HS-27A (cell line): ENCODE measurements at regions not wholly inside any gene's neighbourhood (a gene's known extent, or its start where the extent isn't known, plus 50 kb on each side); places are given as distances from the start of the nearest gene placed in this dataset.

Experiments used
- DNase-seq: peaks from one replicate; pipeline ENCODE4 v3.0.0-alpha.2; 2012; ENCODE audit warnings: low read depth, missing footprints

DNA sequence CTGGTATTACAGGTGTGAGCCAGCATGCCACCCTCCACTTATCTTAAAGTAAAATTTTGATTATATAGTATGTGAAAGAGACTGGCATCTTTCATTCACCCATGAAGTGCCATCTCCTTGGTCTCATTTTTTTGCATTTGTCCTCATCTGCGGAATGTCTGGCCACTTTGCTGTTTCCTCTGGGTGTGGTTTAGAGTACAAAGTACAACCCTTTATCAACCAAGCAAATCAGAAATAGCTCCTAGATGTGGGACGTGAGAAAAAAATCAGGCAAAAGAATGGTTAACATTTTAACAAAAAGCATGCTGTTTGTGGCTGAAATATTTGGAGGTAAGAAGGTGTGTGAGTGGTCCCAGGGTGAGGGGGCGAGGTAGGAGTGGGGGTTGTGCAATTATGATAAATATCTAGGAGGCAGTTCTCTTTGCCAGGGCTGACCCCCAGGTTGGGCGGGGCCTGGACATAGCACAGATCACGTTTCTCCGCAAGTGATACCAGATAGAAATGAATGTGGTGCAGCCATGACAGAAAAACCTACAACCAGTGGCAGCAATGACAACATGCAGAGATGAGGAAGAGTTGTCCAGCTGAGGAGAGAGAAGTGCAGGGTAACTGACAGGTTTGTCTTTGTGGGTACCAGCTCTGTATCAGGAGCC is 115.8 kb upstream of the SERTAD2 start:
- no peak for DNase-seq

GRCh38 chr2:64770137-64770780 is 116.5 kb upstream of the SERTAD2 start:
- DNase-seq, result no peak

DNA sequence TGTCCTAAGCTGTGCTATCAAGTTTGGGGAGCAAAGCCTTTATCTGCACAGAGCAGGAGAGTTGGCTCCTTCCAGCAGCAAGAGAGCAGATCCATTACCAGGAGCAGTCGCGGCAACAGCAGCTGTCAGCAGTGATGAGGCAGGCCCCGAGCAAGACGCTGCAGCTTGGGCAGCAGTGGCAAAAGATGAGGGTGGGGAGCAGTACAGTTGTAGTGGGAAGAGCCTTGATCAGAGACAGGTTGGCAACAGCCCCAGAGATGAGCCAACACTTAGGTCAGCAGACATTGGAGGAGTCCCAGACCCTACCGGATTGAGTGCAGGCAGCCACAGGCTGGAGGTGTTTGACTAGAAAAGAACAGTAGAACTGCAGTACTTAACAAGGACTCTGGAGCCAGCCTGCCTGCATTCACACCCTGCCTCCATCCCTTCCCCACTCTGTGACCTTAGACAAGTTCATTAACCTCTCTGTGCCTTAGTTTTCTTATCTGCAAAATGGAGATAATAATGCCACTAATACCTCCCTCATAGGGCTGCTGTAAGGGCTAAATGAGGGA is 117.1 kb upstream of the SERTAD2 start:
- DNase-seq, result no peak

- no peak for DNase-seq
Observed at GRCh38 chr2:64771737-64772136, 118.0 kb upstream of the SERTAD2 start.

GRCh38 chr2:64773461-64774118 is 119.9 kb upstream of the SERTAD2 start:
- DNase-seq, result no peak

GRCh38 chr2:64777841-64778240 is 124.1 kb upstream of the SERTAD2 start:
- no peak for DNase-seq

GRCh38 chr2:64779117-64779690 is 125.5 kb upstream of the SERTAD2 start:
- peak; percentile 84 for DNase-seq

DNA sequence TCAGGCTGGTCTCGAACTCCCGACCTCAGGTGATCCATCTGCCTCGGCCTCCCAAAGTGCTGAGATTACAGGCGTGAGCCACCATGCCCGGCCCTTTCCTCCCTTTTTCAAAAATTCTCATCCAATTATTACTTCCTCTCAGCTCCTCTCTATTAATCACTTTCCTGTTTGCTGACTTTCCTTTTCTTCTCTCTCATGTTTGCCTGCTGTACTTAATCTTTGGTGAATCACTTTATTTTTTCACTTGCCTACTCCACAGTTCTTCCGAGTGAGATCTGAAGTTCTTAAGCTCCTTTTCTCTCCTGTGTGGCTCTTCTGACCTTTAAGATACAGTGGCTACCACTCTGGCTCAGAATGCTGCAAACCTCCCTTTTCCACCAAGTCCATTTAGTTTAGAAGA is 126.3 kb upstream of the SERTAD2 start:
- no peak for DNase-seq

DNA sequence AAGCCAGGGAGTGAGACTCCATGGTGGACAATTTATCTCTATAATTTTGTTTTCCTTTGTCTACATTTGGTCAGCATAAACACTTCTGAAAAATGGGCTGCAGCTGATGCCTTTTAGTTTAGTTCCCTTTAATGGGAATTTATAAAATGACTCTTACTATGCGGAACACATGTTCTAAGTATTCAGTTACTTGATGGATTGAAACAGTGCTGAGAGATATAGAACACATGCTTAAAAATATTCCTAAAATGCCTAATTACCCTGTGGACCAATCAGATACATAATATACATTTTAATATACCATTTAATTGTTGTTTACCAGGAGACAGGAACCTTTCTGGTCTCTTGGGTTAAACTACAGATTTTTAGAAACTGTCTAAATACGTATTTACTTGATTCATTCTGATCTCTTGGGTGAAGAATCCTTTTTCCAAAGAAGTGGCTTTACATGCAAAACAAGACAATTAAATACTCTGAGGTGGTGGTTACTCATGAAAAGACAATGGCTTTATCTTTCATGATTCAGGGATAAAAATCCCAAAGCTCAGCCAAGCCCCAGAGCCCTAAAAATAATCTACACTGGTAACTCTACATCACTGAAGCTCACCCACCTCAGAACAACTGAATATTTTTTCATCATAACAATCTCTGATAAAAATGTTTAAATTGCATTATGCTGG is 128.1 kb upstream of the SERTAD2 start:
- DNase-seq, result no peak

DNA sequence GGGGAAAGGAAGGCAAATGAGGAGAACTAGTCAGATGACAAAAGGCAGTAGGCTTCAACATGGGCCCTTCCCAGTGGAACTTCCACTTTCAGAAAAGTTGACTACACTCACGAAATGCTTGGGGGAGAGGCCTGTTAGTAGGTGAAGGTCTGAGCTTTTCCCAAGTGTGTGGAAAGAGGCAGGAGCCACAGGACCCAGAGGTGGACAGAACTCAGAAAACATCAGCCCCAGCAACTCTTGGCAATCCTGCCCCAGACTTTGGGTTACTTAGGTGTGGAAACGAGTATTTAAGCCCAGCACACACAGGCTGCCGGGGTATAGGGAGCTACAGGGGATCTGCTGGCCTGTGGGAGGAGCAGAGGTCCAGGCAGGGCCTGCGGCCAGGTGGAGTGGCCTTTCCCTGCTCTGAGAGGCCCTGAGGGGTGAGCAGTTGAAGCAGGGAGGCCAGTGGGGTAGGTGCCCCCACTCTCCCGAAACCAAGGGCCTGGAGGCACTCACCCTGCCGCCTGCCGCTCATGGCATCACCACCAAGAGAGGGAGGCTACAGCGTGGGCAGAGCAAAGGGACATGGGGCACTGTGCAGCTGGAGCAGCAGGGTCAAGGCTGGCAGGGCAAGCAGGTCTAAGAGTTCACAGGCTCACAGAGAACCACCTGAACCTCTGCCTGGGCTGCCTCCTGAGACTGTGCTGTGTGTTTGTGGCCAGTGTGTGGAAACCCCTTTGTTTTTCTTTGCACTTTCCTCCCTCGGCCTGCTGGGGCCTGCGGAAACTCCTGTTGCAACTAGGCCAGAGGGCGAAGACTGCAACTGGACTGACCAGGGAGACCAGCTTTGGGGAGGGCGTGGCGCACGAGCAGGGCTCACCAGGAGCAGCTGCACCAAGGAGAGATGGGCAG is 130.7 kb upstream of the SERTAD2 start:
- DNase-seq, result no peak

GRCh38 chr2:64785245-64785644 is 131.5 kb upstream of the SERTAD2 start:
- DNase-seq, result no peak

DNA sequence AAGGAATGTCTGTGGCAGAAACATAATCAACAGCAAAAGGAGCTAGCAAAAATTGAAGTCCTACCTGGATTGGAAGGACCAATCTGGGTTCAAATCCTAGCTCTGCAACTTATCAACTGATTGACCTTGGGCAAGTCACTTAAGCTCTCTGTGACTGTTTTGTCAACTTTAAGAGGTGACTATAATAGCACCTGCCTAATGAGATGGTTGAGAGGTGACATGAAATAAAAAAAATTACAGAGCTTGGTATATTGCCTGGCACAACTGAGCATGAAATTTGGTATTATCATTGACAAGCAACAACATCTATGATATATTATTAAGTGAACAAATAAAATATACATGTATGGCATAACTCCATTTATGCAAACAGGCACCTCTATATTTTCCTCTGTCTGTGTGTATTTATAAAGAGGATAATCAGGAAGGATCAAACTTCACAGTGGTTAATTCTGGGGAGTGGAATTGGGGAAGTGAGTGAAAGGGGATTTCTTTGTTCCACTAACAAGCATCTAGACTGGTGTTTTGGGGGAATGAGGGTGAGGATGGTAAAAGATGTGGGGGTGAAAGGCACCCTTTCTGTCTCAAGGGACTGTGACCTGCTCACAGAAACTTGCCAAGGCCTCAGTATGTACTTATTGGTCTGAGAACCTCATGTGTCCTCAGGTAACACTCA is 132.8 kb upstream of the SERTAD2 start:
- DNase-seq, result no peak

DNA sequence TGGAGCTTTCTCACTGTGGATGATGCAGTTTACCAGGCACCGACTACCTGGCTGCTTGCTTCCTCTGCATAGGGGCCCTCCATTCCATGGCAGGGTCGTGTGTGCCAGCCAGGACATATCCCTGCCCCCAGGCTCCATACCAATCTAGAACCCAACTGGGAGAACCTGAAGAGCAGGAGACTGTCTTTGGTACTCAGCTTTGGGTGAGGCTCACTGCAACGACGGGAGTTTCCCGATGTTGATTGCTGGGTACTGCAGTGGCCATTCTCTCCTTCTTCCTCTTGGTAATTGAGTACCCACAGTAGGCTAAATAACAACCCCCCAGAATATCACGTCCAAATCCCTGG is 133.3 kb upstream of the SERTAD2 start:
- no peak for DNase-seq

DNA sequence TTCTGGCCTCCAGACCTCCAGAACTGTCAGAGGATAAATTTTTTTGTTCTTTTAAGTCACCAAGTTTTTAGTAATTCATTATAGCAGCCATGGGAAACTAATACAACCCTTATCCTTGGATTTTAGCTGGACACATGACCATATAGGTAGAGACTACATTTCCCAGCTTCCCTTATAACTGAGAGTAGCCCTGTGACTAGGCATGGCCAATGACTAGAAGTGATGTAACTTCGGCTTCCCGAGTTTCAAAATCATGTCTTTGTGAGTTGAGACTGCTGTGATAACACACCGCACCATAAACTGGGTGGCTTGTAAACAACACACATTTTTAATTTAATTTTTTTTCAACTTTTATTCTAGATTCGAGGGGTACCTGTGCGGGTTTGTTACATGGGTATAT is 134.0 kb upstream of the SERTAD2 start:
- no peak for DNase-seq

- no peak for DNase-seq
Observed at GRCh38 chr2:64789466-64790320, 136.0 kb upstream of the SERTAD2 start.

- no peak for DNase-seq
Observed at GRCh38 chr2:64792300-64792699, 138.6 kb upstream of the SERTAD2 start.

- DNase-seq, result no peak
Observed at GRCh38 chr2:64792995-64793639, 139.4 kb upstream of the SERTAD2 start.

DNA sequence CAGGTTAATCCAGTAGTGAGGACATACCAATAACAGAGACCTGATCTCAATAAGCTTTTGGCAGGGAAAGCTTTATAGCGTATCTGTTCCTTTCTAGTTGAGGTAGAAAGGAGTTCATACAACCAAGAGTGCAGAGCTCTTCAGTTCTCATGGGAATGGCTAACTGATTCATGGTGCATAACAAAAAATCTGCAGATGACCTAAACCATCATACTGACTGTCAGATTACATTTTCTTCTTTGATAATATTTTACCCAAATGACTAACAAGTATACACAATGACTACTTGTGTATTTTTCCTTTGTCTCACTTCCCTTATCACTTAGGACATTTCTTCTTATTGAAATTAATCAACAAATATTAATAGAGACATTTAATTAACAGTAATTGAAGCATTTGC is 140.0 kb upstream of the SERTAD2 start:
- DNase-seq, result no peak

- no peak for DNase-seq
Observed at GRCh38 chr2:64794426-64794995, 140.8 kb upstream of the SERTAD2 start.
